HG03095 (cell line): ENCODE measurements at regions not wholly inside any gene's neighbourhood (a gene's known extent, or its start where the extent isn't known, plus 50 kb on each side); places are given as distances from the start of the nearest gene placed in this dataset.

Experiments used
- ATAC-seq: cut with Tn5 transposase; IDR thresholded peaks from one replicate; pipeline ENCODE4 v1.9.1; 2021; ENCODE audit warnings: moderate library complexity; ENCODE audit not compliant: unreplicated experiment

DNA sequence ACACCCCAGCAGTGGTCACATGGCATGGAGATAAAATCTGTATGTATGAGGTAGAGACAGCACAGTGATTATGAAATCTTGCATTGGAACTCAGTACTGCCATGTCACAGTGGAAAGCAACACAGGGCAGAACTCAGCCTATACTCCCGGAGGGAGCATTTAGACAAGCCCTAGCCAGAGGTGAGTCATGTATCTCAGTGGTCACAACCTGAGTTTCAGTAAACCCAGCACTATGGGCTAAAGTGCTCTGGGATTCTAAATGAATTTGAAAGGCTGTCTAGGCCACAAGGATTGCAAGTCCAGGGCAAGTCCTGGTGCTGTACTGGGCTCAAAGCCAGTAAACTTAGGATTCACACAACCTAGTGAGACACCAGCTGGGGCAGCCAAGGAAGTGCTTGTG lies 1717.1 kb upstream of the RAG2 start:
- no peak for ATAC-seq

DNA sequence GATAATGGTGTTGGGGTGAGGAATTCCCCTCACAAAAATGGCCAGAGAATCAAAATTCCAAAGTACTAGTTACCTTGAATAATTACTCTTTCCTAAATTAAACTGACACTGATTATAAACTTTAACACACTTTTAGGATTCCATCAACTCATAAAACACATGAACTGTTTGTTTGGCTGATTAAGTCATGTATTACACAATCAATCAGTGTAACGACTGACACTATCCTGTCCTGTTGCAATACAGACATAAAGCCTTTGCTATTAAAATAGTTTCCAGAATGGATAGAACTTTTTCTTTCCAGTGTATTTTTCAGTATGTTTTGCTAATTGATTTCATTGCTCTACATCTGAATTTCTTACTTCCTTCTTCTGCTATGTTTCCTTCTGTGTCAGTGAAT lies 1709.4 kb upstream of the RAG2 start:
- no peak for ATAC-seq

DNA sequence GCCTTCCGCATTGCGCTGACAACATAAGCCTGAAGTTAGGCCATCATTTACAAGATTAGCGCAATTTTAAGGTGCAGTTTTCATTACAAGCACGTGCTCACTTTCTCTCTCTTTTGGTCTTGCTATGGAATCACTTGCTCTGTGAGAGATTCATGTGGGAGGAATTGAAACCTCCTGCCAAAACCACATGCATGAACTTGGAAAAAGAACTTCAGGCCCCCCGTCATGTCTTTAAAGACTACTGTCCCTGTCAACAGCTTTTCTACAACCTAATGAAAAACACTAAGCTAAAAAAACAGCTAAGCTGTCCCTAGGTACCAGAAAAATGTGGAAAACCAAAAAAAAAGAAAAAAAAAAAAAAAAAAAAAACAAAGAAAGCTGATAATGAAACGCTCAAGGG lies 1707.6 kb upstream of the RAG2 start:
- ATAC-seq = no peak

DNA sequence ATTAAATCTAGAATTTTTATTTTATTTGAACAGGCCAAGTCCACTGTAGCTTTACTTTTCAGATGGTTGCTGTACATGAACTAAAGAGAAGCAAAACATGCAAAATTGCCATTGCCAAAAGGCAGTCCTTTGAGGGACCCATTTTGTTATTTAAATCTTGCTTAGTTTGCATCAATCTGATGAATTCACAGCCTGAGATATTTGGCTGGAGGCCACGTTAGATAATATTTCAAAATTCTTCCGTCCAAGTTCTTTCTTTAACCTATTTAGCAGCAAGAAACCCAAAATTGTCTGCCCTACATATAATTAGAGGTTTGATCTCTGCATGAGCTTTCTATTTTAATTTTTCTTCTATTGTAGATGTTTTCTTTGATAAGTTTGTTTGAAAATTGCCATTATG lies 1706.9 kb upstream of the RAG2 start:
- ATAC-seq = no peak

DNA sequence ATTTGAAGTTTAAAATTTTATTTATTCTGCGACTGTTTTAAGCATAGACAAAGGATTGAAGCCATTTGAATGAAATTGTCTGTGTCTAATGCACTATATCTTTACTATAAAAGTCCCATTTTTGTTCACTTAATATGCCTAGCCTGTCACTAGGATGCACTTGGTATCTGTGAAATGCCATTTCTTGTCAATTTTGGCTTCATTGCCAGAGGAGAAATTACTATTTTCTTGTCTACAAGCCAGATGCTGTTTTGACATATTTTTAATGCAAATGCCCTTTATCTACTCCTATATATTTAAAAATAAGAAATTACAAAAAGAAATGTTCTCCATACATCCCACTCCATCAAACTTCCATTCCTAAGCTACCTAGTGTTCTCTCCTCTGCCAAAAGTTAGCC lies 1704.5 kb upstream of the RAG2 start:
- ATAC-seq = no peak

DNA sequence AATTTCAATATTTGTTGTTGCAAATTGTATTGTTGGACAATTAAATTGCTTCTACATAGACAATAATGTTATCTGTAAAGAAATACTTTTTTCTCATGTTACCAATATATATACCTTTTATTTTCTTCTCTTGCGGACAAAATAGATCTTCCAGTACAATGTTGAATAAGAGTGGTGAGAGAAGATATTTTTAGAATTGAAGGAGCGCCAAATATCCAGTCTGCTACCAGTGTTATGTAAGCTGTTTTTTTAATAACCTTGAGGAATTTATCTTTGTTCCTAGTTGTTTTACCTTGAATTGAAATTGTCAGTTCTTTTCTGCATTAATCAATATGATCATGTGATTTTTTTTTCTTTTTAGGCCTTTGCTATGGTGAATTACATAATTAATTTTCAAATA lies 1702.5 kb upstream of the RAG2 start:
- ATAC-seq = no peak

DNA sequence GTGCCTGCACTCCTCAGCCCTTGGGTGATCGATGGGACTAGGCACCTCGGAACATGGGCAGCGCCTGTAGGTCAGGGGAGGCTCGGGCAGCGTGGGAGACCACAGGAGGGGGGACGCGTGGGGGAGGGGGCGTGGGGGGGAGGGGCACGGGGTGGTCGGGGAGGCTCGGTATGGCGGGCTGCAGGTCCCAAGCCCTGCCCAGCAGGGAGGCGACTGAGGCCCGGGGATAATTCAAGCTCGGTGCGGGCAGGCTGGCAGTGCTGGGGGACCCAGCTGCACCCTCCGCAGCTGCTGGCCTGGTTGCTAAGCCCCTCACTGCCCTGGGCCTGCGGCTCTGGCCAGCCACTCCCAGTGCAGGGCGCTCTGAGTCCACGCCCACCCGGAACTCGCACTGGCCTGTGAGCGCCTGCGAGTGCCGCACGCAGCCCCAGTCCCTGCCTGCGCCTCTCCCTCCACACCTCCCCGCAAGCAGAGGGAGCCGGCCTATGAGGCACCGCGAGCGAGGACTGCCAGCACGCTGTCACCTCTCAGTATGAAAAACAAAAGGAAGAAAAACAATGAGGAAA lies 1698.3 kb upstream of the RAG2 start:
- ATAC-seq = no peak

DNA sequence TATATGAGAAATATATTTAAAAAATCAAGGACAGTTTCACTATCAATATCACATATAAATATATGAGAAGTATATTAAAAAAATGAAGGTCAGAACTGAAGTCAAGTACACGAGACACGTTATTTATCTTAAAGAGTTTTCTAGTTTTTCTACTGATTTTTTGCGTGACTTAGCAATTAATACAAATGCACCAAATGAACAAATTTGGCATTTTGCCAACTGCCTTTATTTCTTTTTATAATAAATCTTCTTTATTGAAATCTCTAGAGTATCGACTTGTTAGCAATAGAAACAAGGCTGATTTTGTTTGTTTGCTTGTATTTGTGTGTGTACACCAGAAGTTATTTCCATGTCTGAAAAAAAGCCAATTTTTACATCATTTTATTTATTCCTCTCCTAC lies 1684.7 kb upstream of the RAG2 start:
- ATAC-seq = no peak

DNA sequence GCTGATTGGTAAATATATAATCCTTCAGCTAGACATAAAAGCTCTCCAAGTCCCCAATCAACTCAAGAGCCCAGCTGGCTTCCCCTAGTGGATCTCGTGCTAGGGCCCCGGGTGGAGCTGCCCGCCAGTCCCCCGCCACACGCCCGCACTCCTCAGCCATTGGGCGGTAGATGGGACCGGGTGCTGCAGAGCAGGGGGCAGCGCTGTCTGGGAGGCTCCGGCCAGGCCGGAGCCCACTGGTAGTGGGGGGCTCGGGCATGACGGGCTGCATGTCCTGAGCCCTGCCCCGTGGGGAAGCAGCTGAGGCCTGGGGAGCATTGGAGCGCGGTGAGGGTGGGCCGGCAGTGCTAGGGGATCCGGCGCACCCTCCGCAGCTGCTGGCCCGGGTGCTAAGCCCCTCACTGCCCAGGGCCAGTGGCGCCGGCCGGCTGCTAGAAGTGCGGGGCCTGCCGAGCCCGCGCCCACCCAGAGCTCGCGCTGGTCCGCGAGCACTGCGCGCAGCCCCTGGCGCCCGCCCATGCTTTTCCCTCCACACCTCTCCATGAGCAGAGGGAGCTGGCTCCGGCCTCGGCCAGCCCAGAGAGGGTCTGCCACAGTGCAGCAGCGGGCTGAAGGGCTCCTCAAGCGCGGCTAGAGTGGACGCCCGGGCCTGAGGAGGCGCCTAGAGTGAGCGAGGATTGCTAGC lies 1680.6 kb upstream of the RAG2 start:
- no peak for ATAC-seq

DNA sequence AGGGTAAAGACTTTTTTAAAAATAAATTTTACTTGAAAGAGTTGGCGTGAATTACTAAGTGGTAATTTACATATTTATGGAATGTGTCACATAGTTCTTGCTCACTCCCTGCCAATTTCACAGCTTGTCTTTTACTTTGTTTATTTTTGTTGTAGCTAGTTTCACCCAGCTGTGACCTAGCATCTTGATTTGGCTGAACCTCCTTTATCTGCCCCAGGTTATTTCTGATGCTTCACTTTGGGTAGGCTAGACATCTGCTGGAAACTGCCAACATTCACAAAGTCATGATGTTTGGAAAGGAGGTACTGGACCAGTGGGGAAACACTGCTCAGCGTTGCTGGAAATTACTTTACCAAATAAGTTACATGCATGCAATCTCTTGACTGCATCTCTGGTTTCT lies 1676.0 kb upstream of the RAG2 start:
- ATAC-seq = no peak

DNA sequence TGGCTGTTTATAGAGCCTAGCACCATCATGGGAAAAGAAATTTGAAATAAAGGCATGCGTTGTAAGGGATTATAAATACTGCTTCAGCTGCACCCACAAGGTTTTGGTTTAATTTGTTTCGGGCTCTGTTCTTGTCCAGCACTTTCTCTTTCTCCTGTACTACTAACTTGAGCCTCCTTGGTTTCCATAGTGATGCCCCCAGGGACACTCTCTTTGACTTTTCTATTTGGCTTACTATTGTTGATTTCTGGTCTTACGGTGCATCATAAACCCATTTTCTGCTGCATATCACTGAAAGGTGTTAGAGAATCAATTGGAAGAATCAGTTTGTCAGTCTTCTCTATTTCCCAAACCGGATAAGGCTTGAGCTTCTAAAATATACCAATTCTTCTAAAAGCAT lies 1674.3 kb upstream of the RAG2 start:
- ATAC-seq = no peak

DNA sequence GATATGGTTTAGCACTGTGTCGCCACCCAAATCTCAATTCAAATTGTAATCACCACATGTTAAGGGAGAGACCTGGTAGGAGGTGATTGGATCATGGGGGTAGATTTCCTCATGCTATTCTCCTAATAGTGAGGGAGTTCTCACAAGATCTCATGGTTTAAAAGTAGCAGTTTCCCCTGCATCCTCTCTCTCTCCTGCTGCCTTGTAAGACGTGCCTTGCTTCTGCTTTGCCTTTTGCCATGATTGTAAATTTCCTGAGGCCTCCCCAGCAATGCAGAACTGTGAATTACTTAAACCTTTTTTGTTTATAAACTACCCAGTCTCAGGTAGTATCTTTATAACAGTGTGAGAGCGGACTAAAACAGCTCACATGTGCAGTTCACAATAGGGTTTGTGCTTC lies 1668.7 kb upstream of the RAG2 start:
- ATAC-seq = no peak

DNA sequence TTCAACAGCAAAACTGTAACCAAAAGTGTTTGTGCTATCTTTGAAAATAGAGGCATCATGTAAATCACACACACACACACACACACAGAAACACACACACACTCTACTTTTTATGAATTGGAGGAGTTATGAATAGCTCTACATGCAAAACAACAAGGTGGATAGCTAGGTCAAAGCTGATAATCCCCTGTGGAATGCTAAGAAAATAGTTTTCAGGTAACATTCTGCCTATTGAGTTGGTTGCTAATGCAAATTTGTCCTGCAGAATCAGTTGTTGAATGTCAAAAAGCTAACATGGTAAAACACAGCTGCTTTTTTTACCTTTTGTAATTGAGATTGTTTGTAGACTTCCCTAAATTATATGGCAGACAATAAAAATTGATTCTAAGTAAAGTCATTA lies 1658.4 kb upstream of the RAG2 start:
- ATAC-seq = no peak

DNA sequence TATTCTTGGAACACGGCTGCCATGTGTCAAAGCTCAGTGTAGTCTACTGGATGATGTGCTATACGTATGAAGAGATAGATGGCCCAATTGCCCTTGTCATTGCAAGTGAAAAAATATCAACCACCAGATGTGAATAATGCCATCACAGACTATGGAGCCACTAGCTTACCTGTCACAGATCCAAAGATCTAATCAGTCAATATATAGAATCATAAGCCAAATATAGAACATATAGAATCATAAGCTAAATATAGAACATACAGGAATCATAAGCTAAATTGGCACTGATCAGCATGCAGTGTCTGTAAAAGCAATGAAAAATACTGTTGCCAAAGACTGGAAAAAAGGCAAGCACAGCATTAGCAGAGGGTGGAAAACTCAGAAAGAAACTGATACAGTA lies 1656.9 kb upstream of the RAG2 start:
- ATAC-seq = no peak

DNA sequence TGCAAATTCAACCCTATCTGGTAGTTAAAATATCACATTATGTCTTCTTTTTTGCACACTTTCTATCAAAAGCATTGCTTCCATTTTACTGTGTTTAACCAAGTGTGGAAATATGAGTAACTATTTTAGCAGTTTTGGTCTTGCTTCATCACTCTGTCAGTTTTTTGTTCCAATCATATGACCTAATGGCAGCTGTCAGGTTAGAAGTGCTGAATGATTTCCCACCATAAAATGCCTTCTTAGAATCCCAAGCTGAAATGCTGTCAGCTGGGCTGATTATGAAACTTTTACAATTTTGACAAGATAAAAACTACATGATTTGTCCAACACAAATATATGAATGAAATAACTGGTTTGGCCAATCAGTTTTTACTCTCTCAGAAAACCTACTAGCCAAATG lies 1654.6 kb upstream of the RAG2 start:
- ATAC-seq = no peak

DNA sequence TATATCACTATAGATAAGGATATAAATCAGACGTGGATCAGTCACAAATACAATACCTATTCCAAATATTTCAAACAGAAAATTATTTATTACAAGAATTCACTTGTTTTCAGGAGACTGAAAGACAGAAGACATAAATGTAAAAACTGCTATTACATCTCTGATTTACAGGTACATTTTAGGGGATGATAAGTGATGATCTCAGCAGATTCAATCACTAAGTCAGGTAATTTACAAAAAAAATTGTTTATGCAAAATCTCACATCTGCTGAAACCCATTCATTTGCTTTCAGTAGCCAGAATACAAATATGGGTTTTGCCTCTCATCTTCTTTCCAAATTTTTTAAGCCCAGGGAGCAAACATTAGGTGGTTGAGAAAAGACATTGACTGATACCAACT lies 1648.4 kb upstream of the RAG2 start:
- ATAC-seq = no peak

DNA sequence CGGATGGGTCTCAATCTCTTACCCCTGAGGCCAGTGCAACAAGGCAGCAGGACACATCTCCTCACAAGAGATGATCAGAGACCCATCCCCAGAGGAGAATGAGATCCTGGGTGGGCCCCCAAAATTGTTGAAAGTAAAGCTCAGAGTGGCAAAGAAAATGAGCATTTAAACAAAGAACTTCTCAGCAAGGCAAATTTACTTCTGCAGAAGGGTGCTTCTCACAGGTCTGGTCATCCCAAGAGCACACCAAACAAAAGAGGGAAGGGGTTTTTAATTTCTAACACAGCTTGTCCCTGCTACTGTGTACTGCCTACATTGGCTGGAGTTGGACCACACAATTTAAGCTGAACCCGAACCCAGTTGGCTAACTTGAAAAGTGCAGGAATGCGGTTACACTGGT lies 1628.6 kb upstream of the RAG2 start:
- no peak for ATAC-seq

DNA sequence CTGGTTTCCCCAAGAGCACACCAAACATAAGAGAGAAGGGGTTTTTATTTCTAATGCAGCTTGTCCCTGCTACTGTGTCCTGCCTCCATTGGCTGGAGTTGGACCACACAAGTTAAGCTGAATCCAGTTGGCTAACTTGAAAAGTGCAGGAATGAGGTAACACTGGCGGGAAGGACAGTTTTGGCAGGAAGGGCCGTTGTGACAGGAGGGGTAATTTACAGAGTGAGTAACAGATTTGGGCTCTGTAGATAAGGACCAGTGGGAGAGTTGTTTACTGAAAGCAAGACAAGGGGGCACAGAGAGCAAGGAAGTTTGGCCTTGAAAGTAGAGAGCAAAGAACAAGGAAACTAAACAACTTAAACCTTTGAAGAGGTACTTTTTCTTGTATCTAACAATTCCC lies 1623.3 kb upstream of the RAG2 start:
- ATAC-seq = no peak

DNA sequence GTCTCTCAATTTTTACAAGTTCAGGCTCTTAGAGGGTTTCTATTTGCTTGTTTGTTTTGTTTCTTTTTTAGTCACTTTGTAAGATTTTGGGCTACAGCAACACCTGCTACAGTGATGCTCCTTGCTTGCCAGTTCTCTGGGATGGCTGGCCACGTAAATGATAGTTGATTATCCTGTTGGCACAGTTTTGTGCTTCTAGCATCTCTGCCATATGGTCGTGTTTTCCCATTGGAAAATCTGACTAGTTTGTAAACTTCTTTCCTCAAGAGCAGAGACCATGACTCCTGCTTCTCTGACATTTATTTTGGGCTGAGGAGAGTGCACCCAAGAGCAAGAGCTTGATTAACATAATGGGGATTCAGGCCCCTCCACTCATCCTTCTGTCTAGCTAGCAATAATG lies 1621.6 kb upstream of the RAG2 start:
- no peak for ATAC-seq

DNA sequence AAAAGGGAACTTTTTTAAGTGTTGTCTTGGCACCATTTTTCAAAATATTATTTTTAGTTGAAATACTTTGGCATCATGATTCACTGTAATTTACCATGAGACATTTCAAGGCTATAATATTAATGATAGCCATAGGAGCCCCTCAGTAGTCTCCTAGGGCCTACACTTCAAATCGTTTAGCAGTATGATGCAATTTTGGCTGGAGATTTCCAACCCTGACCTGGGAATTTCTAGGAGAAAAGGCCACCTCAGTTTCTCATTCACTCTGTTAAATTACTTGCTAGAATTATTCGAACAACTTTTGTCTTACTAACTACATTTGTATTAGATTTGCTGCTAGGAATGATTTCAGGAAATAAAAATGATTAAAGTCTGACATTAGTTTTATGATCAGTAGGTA lies 1610.9 kb upstream of the RAG2 start:
- no peak for ATAC-seq

DNA sequence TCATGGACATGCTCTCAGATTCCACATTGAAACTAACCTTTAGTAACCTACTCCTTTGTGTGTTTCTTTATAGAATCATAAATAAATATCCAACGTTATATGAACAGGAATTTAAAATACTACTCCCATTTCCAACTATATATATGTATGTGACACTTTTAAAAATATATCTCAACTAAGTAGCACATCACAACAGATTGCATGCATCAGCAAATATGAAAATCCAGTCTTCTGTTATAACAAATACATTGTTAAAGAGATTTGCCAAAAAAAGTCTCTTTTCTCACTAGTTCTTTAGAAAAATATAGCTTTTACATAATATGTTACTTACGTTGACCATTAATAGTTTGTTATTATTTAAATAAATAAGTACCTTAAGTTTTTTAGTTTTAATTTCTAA lies 1608.6 kb upstream of the RAG2 start:
- ATAC-seq = no peak

DNA sequence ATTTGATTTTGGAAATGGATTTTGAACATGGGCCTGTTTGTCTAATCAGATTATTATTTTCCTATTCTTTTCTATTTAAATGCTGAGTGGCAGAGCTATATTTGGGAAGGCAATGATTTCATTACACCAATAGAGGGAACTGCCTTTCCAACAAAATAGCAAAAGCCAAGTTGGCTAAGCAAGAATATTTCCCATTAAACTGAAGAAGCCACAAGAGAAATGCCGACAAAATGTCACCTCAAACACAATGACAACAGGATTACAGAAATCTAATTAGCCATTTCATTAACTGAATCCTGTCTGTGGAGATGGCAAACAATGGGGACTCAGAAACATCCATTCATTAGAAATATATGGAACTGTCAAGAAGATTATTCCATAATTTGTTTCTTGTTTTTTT lies 1593.1 kb upstream of the RAG2 start:
- no peak for ATAC-seq

DNA sequence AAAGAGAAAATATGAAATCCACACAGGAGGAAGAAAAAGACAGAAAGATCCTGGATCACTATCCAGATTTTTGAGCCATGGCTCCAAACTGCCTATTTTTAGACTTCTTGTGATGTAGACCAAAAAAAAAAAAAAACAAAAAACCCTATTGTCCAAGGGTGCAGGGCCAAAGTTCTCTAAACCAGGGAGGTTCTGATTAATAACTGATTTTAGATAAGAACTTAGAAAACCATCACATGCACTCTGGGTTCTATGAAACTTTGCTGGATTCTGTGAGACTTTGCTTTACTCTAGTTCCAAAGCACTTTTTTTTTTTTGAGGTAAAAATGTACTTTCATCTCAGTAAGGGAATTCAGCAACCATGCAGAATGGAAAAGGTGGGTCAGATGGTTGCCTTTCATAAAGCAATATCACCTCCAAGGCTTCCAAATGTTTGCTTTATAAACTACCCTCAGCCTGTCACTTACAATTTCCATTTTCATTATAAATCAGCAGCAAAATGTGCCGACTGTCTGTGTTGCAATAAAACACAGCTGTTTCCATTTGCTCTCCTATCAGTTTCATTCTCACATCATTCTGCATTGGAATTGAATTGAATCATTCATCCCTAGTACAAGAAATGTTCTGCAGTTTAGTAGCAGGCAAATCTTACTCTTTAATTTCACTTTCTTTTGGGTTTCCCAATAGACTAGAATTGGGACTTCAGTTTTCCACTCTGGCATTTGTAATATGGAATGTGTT lies 1584.3 kb upstream of the RAG2 start:
- ATAC-seq = no peak
